ENCODE measurements at regions not wholly inside any gene's neighbourhood (a gene's known extent, or its start where the extent isn't known, plus 50 kb on each side); places are given as distances from the start of the nearest gene placed in this dataset.

GRCh38 chr9:68643901-68644809 lies 60.9 kb upstream of the PIP5K1B start:
- no peak for DNase-seq (ENCODE audit: low read depth in 4 of 4, low spot score in 3 of 4)

GRCh38 chr9:68644831-68645230 lies 60.2 kb upstream of the PIP5K1B start:
- DNase-seq (ENCODE audit: low read depth in 4 of 4, low spot score in 3 of 4) = no peak

GRCh38 chr9:68648164-68648563 lies 56.9 kb upstream of the PIP5K1B start:
- DNase-seq (ENCODE audit: low read depth in 4 of 4, low spot score in 3 of 4) = no peak

- DNase-seq (ENCODE audit: low read depth in 4 of 4, low spot score in 3 of 4) = no peak
These were observed 56.1 kb upstream of the PIP5K1B start for GRCh38 chr9:68648971-68649370.

- no peak for DNase-seq (ENCODE audit: low read depth in 4 of 4, low spot score in 3 of 4)
These were observed 53.7 kb upstream of the PIP5K1B start for GRCh38 chr9:68651280-68651893.

GRCh38 chr9:68653141-68653595 lies 51.9 kb upstream of the PIP5K1B start:
- no peak for DNase-seq (ENCODE audit: low read depth in 4 of 4, low spot score in 3 of 4)

GRCh38 chr9:68654075-68654474 lies 51.0 kb upstream of the PIP5K1B start:
- DNase-seq (ENCODE audit: low read depth in 4 of 4, low spot score in 3 of 4) = no peak

Data from right renal pelvis (tissue), 4 donors.